ENCODE measurements at regions not wholly inside any gene's neighbourhood (a gene's known extent, or its start where the extent isn't known, plus 50 kb on each side); places are given as distances from the start of the nearest gene placed in this dataset.

GRCh38 chr9:108511307-108511706 is 344.5 kb downstream of the ACTL7B start:
- TF ChIP-seq, protein P1, sequence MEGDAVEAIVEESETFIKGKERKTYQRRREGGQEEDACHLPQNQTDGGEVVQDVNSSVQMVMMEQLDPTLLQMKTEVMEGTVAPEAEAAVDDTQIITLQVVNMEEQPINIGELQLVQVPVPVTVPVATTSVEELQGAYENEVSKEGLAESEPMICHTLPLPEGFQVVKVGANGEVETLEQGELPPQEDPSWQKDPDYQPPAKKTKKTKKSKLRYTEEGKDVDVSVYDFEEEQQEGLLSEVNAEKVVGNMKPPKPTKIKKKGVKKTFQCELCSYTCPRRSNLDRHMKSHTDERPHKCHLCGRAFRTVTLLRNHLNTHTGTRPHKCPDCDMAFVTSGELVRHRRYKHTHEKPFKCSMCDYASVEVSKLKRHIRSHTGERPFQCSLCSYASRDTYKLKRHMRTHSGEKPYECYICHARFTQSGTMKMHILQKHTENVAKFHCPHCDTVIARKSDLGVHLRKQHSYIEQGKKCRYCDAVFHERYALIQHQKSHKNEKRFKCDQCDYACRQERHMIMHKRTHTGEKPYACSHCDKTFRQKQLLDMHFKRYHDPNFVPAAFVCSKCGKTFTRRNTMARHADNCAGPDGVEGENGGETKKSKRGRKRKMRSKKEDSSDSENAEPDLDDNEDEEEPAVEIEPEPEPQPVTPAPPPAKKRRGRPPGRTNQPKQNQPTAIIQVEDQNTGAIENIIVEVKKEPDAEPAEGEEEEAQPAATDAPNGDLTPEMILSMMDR (conservative IDR thresholded peaks at IDR 0.05; ENCODE audit: low read depth, low read length), result no peak
- TF ChIP-seq EZH2 (IDR thresholded peaks at IDR 0.05; ENCODE audit: low read length, unreplicated experiment) (no peak), EZH2phosphoT487 (IDR thresholded peaks at IDR 0.05; ENCODE audit: borderline replicate concordance, low read length) (no peak)
